NB4 (cell line): ENCODE measurements at regions not wholly inside any gene's neighbourhood (a gene's known extent, or its start where the extent isn't known, plus 50 kb on each side); places are given as distances from the start of the nearest gene placed in this dataset.

ENCODE experiments used
- DNase-seq: peaks from one replicate; pipeline ENCODE4 v3.0.0; 2010; ENCODE audit warnings: low read depth
- H3K4me3 ChIP-seq: one replicate; pipeline ENCODE4 v1.5.1; 2011; ENCODE audit warnings: mild to moderate bottlenecking, low read depth, low read length, moderate library complexity
- CTCF ChIP-seq: IDR thresholded peaks from one replicate; pipeline ENCODE4 v1.5.1; 2012; ENCODE audit warnings: low read depth, low read length
- MYC ChIP-seq: IDR thresholded peaks from 2 replicates; pipeline ENCODE4 v1.6.1; 2011; ENCODE audit warnings: low read depth, low read length
- POLR2A ChIP-seq: IDR thresholded peaks from 2 replicates; pipeline ENCODE4 v1.6.1; 2011; ENCODE audit warnings: mild to moderate bottlenecking; ENCODE audit not compliant: insufficient read length; ENCODE audit errors: extremely low read depth
- TF ChIP-seq, protein P1 (sequence below): IDR thresholded peaks from 2 replicates; pipeline ENCODE4 v1.6.1; 2011; ENCODE audit warnings: low read depth, low read length

- no peak overlapping the region for H3K4me3 ChIP-seq
- no peak for TF ChIP-seq CTCF
- TF ChIP-seq, protein P1, sequence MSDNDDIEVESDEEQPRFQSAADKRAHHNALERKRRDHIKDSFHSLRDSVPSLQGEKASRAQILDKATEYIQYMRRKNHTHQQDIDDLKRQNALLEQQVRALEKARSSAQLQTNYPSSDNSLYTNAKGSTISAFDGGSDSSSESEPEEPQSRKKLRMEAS: no peak
- no peak for TF ChIP-seq MYC
- no peak for TF ChIP-seq POLR2A
- DNase-seq: no peak
Observed at GRCh38 chr16:14007450-14007849, 63.7 kb upstream of the MRTFB start.

DNA sequence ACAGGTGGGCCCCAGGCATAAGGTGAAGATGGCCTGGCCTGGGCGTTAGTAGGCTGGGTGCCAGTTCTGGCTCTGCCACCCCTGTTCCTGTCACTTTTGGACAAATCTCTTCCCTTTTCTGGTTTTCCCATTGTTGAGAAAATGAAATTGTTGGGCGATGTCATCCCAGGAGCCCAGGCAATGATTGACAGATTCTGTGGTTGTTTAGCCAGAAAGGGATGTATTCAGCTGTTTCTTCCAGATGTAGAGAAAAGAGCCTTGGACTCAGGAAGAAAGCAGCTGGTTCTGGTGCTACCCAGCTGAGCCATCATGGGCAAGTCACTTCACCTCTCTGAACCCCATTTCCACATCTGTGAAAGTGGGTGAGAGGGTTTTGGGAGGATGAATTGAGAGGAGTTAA lies 60.1 kb upstream of the MRTFB start:
- no peak overlapping the region for H3K4me3 ChIP-seq
- no peak for DNase-seq
- TF ChIP-seq, protein P1: no peak
- no peak for TF ChIP-seq POLR2A
- TF ChIP-seq CTCF: no peak
- TF ChIP-seq MYC: no peak

DNA sequence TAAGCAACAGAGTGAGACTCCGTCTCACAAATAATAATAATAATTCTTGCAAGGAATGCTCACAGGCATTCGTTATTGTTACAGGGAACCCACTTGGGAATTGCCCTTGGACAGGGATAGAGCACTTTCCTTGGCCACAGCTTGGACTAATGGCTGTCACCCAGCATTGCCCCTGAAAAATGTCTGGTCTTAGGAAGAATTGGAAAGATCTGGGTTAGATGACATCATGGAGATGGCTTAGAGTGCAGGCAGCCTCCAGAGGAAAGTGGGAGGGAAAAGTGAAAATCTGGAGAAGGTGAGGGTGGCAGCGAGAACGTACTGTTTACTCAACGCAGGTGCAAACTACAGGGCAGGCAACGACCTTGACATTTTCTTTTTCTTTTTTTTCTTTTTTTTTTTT lies 59.3 kb upstream of the MRTFB start:
- TF ChIP-seq, protein P1: no peak
- TF ChIP-seq POLR2A (no peak), CTCF (no peak), MYC (no peak)
- no peak for DNase-seq
- no peak overlapping the region for H3K4me3 ChIP-seq

DNA sequence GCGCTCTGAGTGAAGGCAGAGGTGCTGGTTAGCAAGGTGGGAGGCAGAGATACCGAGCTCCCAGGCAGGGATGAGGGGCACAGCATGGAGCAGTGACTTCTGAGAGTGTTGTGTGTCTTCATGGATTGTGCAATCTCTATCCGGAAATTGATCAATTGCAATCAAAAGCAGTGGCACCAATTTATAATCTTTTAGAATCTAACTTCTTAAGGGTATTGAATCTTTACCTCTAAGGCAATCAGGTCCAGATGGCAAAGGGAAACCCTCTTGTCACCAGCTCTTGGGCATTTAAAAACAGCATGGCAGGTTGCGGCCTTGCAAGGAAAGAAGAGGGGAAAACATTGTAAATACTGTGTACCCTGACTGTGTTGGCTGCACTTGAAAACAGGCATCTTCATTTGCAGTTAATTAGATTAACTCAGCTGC lies 58.0 kb upstream of the MRTFB start:
- H3K4me3 ChIP-seq: no peak overlapping the region
- TF ChIP-seq MYC (no peak), CTCF (no peak), POLR2A (no peak)
- TF ChIP-seq, protein P1: no peak
- DNase-seq: no peak

DNA sequence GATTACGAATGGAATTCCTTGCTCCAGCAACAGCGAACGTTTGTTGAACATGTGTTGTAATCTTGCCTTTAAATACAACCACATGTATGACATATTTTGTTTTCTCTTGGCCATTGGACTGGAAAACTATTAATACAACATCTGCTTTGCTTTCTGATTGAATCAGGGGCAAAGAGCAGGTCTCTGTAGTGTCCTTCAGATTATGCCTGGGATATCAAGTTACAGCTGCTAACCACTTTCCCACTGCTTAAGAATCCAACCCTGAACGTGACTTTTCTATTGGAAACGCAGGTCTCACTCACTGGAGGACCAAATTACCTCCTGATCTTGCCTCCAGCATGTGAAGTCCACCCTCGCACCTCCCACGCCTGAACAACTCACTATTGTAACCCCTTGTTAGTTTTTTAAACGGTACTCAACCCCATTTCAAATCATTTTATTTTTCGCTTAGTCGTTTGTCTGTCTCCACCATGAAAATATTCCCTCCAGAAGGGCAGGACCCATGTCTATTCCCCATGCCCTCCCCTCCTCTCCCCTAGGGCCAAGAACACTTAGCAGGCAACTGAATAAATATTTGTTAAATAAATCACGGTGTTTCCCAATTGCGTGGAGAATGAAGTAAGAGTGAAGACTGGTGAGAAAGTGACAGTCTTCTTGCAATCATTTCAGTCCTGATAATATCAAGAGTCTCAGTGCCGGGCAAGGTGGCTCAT lies 57.4 kb upstream of the MRTFB start:
- no peak overlapping the region for H3K4me3 ChIP-seq
- TF ChIP-seq MYC: no peak
- no peak for TF ChIP-seq CTCF
- no peak for TF ChIP-seq POLR2A
- TF ChIP-seq, protein P1: no peak
- DNase-seq: no peak

- TF ChIP-seq MYC (no peak), POLR2A (no peak), CTCF (no peak)
- TF ChIP-seq, protein P1: no peak
- H3K4me3 ChIP-seq: no peak overlapping the region
- DNase-seq: no peak
Observed at GRCh38 chr16:14014284-14014625, 56.9 kb upstream of the MRTFB start.
